Lung (tissue), 11 donors: ENCODE measurements at regions not wholly inside any gene's neighbourhood (a gene's known extent, or its start where the extent isn't known, plus 50 kb on each side); places are given as distances from the start of the nearest gene placed in this dataset.
A peak's percentile ranks its signal among the peaks of the same experiment; 100 is the strongest.

Experiments used
- ATAC-seq: fragments of 200-7000 bp; cut with Tn5 transposase; one replicate; pipeline ENCODE4 v1.9.1; 2020; ENCODE audit warnings: moderate number of reproducible peaks; ENCODE audit not compliant: insufficient read depth, low FRiP score
- DNase-seq, 3 donors: peaks; one replicate each; pipeline ENCODE4 v3.0.0-alpha.2; 2013 to 2017
- H3K27ac ChIP-seq, 2 donors: one replicate each; pipeline ENCODE4 v1.5.1; 2013; ENCODE audit warnings: mild to moderate bottlenecking in 2 of 2, moderate library complexity in 2 of 2, control low read depth in 1 of 2, inconsistent platforms in 1 of 2, low read depth in 1 of 2, low read length in 1 of 2
- H3K27me3 ChIP-seq, 3 donors: one replicate each; pipeline ENCODE4 v1.5.1; 2013; ENCODE audit warnings: low read length in 2 of 3; ENCODE audit not compliant: control insufficient read depth in 3 of 3, insufficient read depth in 3 of 3
- H3K36me3 ChIP-seq, 4 donors: one replicate each; pipeline ENCODE4 v1.5.1; 2013; ENCODE audit warnings: low read length in 4 of 4, mild to moderate bottlenecking in 1 of 4, moderate library complexity in 1 of 4; ENCODE audit not compliant: control insufficient read depth in 4 of 4, insufficient read depth in 4 of 4
- H3K4me1 ChIP-seq, 5 donors: one replicate each; pipeline ENCODE4 v1.5.1; 2013; ENCODE audit warnings: low read length in 5 of 5, mild to moderate bottlenecking in 2 of 5, moderate library complexity in 1 of 5; ENCODE audit not compliant: control insufficient read depth in 5 of 5, insufficient read depth in 5 of 5
- H3K4me3 ChIP-seq: one replicate; pipeline ENCODE4 v1.5.1; 2013; ENCODE audit warnings: mild to moderate bottlenecking, control low read depth, moderate library complexity
- H3K9ac ChIP-seq, 2 donors: one replicate each; pipeline ENCODE4 v1.5.1; 2013; ENCODE audit warnings: low read length in 2 of 2, control low read depth in 1 of 2; ENCODE audit not compliant: insufficient read depth in 1 of 2
- H3K9me3 ChIP-seq, 4 donors: one replicate each; pipeline ENCODE4 v1.5.1; 2013; ENCODE audit warnings: low read length in 3 of 4, mild to moderate bottlenecking in 1 of 4, moderate library complexity in 1 of 4; ENCODE audit not compliant: control insufficient read depth in 4 of 4, insufficient read depth in 3 of 4
- WGBS, 2 donors: extraction: QIAGEN DNeasy Blood & Tissue Kit; methylation state at CpG; one replicate each; pipeline ENCODE4 v1.1.7; 2013; 5-methylcytosine and 5-hydroxymethylcytosine counted together
- TF ChIP-seq, protein P1 (sequence below): IDR thresholded peaks from 2 replicates; pipeline ENCODE4 v1.5.1; 2012; ENCODE audit warnings: mild to moderate bottlenecking; ENCODE audit errors: control extremely low read depth, extremely low read depth
- donor health status: control.
- donor health status: control.
- donor health status: Bipolar disorder and iron deficiency.
- donor health status: healthy.
- donor health status: DM: yes; HTN: yes; CAD: no.

DNA sequence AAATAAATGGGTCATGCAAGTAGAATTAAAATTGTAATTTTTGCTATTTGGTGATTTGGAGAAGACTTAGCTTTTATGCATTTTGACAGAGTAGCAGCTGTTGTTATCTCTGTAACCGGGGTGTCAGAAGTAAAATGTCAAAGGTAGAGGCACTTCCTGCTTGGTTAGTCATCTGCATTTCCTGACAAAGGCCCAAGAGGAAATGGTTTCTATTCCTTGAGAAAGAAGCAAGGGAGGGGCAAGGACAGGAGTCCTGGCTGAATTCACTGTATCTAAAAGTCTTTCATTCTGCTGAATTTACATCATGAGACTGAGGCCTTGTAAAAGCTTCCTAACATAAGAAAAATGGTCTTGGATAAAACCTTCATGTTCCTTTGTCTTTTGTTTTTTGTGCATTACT, 550.9 kb upstream of the BOD1L1 start:
- Histone ChIP-seq H3K4me1 (peaks cover 0 to 15% (median 0%) of the 10 kb centered on the region in 5 donors), H3K36me3 (no peaks in the 10 kb centered on the region), H3K9ac (no peak overlapping the region), H3K27ac (no peak overlapping the region), H3K9me3 (no peaks in the 10 kb centered on the region), H3K27me3 (no peaks in the 10 kb centered on the region), H3K4me3 (no peak overlapping the region)
- WGBS, 2 donors = 0 to 1% methylated on average over 1 of the region's 1 CpG
- TF ChIP-seq, protein P1, sequence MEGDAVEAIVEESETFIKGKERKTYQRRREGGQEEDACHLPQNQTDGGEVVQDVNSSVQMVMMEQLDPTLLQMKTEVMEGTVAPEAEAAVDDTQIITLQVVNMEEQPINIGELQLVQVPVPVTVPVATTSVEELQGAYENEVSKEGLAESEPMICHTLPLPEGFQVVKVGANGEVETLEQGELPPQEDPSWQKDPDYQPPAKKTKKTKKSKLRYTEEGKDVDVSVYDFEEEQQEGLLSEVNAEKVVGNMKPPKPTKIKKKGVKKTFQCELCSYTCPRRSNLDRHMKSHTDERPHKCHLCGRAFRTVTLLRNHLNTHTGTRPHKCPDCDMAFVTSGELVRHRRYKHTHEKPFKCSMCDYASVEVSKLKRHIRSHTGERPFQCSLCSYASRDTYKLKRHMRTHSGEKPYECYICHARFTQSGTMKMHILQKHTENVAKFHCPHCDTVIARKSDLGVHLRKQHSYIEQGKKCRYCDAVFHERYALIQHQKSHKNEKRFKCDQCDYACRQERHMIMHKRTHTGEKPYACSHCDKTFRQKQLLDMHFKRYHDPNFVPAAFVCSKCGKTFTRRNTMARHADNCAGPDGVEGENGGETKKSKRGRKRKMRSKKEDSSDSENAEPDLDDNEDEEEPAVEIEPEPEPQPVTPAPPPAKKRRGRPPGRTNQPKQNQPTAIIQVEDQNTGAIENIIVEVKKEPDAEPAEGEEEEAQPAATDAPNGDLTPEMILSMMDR = no peak
- no peak for ATAC-seq
- no peak for DNase-seq

DNA sequence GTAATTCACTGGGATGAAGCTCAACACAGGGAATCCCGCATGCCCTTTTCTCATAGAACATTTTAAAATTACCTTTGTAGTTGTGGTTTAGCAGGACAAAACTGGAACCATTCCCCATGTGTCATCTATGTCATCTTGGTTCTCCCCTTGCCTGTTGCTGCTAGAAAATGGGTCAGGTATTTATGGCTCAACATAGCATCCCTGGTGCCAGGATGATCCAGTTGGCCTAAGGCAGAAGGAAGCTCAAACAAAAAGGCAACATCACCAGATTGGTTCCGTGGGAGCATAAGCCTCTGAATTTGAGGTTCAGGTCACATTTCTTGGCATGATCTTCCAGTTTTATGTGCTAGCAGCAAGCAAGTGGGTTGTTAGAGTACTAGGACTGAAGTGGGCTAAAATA, 552.6 kb upstream of the BOD1L1 start:
- WGBS, 2 donors = 76 to 98% methylated on average over 2 of the region's 2 CpGs
- Histone ChIP-seq H3K36me3 (no peaks in the 10 kb centered on the region), H3K4me3 (no peak overlapping the region), H3K4me1 (peaks cover 0 to 25% (median 0%) of the 10 kb centered on the region in 5 donors), H3K27me3 (no peaks in the 10 kb centered on the region), H3K27ac (no peak overlapping the region), H3K9ac (no peak overlapping the region), H3K9me3 (no peaks in the 10 kb centered on the region)
- TF ChIP-seq, protein P1 = no peak
- no peak for ATAC-seq
- no peak for DNase-seq

- ATAC-seq (peak; percentile 12), DNase-seq (no peak)
- Histone ChIP-seq H3K4me1 (peaks cover 0 to 25% (median 0%) of the 10 kb centered on the region in 5 donors), H3K27ac (no peak overlapping the region), H3K36me3 (no peaks in the 10 kb centered on the region), H3K27me3 (no peaks in the 10 kb centered on the region), H3K4me3 (no peak overlapping the region), H3K9me3 (no peaks in the 10 kb centered on the region), H3K9ac (no peak overlapping the region)
- TF ChIP-seq, protein P1 = no peak
- WGBS, 2 donors = 57 to 77% methylated on average over 6 of the region's 6 CpGs
Observed at GRCh38 chr4:14180983-14181601, 553.6 kb upstream of the BOD1L1 start.

DNA sequence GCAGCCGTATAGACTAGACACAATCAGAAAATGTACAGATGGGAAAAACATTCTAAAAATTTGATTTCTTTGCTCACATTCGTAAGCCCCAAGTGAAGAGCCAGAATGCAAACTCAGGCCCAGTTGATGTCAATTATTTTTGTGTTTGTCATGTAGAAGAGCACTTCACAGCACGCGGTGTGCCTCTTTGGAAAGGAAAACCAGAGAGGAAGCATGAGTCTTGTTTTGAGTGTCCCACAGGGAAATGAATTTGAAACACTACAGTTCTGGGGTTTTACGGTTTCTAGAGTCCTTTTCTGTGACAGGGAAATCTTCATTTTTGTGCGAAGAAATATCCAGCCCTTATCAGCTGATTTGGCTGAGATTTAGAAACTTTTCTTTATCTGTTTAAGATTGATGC, 554.6 kb upstream of the BOD1L1 start:
- WGBS, 2 donors = 72 to 85% methylated on average over 6 of the region's 6 CpGs
- H3K36me3 ChIP-seq = no peaks in the 10 kb centered on the region
- TF ChIP-seq, protein P1 = no peak
- no peaks in the 10 kb centered on the region for H3K9me3 ChIP-seq
- H3K27ac ChIP-seq = no peak overlapping the region
- DNase-seq (no peak), ATAC-seq (no peak)
- H3K27me3 ChIP-seq = no peaks in the 10 kb centered on the region
- H3K4me3 ChIP-seq = no peak overlapping the region
- no peak overlapping the region for H3K9ac ChIP-seq
- peaks cover 0 to 25% (median 0%) of the 10 kb centered on the region in 5 donors for H3K4me1 ChIP-seq
